NCI-H146 (cell line): ENCODE measurements at regions not wholly inside any gene's neighbourhood (a gene's known extent, or its start where the extent isn't known, plus 50 kb on each side); places are given as distances from the start of the nearest gene placed in this dataset.
"Not testable (repeated sequence)": the region's sequence is repeated elsewhere in the genome, so short reads cannot be mapped to it uniquely, and the experiment has no call there.

Experiments
- DNase-seq: peaks from one replicate; lab custom pipeline; 2025; lab: John Stamatoyannopoulos, UW

DNA sequence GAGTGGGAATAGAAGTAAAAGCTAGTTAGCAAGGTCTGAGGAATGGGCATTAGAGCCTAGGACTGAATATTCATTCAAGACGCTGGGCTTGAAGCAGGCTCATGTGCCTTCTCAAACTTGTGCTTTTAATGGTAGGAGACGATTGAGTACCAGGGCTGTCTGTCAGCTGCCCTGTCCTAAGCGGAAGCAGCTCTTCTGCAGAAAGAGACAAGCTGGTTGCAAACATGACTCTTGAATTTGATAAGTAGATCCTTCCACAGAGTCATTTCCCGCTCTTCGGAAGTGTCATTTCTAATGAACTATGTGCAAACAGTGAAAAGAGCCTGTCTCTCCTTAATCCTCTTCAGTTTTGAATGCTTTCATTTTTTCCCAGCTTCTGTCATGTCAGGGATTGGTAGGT is 176.4 kb downstream of the TFAP2B start:
- DNase-seq = no peak

DNA sequence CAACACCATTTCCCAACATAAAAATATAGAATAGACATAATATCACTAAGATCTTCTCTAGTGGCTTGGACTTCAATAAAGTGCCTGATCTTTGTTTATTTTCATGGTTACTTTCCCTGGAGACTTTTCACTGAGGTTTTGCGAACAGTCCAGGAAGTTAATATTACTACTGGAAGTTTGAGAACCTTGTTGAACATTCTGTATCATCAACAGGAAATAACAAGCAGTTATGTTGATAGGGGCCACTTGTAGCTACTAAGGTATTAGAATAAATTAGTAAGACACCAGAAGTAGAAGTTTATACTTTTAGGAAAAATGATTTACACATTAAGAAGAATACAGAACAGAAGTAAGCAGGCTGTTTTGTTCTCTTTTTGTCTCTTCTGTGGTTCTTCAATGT is 180.2 kb downstream of the TFAP2B start:
- no peak for DNase-seq

DNA sequence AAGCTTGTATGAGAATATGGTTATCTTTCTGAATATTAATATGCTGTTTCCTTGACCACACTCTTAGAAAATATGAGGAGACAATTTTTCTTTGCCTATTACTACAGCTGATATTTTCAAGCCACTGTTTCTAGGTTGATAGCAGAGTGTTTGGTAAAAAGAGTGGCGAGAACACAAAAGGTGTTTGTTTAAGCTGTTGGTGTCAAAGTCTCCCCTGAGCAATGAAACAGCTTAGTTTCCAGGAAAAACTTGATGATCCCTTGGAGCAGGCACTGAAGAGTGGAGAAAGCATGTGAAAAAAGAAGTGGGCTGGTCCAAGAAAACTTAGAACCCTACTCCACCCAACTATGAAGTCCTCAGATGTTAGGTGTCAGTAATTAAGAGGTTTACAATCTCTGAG is 182.7 kb downstream of the TFAP2B start:
- no peak for DNase-seq

DNA sequence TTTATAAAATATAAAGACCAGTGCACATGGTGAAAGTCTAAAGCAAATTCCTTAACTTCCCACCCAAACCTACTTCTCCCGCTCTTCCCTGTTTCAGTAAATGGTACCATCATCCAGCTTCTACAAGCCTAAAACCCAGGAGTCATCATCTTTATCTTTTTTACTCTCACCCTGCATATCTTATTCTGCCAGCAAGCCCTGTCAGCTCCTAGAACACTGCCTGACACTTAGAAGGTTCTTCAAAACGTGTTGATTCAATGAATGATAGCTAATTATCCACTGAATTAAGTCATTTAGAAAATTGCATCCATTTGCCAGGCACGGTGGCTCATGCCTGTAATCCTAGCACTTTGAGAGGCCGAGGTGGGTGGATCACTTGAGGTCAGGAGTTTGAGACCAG is 185.7 kb downstream of the TFAP2B start:
- no peak for DNase-seq

DNA sequence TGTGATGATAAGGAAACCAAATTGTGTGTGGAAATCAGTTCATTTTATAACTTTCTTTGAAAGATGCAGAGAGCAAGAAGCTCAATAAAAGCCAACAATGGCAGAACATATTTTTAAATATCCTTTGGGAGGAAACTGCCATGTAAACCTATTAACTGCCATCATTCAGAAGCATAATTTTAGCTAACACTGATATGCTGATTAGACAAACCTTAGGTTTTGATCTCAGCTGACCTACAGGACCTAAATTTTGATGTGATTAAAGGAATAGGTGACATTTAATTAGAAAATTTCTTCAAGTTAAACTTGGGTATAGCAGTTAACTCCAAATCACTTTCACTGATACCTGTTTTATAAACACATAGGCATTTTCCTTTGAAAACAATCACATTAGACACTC is 187.1 kb downstream of the TFAP2B start:
- DNase-seq = no peak

DNA sequence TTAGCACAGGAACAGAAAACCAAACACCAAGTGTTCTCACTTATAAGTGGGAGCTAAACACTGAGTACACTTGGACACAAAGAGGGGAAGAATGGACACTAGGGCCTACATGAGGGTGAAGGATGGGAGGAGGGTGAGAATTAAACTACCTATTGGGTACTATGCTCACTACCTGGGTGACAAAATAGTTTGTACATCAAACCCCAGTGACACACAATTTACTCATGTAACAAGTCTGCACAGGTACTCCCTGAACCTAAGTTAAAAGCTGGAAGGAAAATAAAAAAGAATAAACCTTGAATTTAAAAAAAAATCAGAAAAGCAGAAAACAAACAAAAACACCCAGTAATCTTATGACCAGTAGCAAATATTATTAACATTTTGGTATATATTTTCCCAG is 188.6 kb downstream of the TFAP2B start:
- DNase-seq = no peak

DNA sequence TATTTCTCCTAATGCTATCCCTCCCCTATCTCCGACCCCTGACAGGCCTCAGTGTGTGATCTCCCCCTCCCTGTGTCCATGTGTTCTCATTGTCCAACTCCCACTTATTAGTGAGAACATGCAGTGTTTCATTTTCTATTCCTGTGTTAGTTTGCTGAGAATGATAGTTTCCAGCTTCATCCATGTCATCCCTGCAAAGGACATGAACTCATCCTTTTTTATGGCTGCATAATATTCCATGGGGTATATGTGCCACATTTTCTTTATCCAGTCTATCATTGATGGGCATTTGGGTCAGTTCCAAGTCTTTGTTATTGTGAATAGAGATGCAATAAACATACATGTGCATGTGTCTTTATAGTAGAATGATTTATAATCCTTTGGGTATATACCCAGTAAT is 190.0 kb downstream of the TFAP2B start:
- not testable (repeated sequence) for DNase-seq

DNA sequence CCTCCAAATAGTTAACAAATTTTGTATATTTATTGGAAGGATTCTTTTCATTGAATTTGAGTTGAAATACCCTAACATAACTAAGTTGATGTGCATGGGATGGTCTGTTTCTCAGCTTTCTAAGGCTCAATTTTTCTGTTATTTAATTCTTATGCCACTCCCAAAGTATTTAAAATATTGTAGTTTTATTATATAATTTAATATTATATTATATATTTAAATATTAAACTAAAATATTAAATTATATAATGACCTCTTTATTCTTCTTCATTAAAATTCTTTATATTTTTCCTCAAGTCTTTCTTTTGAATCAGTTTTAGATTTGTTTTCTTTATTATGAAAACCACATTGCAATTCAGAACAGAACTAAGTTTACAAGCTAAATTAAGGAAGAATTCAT is 194.7 kb downstream of the TFAP2B start:
- DNase-seq = no peak

DNA sequence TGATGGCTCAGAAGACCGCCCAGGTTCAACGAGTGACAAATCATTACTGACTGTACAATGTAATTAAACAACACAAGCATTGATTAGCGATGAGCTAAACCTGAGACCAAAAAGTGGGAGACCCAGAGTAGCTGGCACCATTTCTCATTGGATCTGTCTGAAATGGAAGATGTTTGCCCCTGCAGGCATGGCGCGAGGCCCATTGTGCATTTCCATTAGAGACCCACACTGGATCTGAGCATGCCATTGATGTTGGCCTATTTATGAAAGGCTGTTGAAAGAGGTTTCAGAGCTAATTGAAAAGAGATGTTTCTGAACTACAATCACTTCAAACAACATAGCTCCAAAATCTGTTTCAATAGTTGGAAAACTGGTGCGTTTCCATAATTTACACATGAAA is 196.7 kb downstream of the TFAP2B start:
- DNase-seq = no peak

DNA sequence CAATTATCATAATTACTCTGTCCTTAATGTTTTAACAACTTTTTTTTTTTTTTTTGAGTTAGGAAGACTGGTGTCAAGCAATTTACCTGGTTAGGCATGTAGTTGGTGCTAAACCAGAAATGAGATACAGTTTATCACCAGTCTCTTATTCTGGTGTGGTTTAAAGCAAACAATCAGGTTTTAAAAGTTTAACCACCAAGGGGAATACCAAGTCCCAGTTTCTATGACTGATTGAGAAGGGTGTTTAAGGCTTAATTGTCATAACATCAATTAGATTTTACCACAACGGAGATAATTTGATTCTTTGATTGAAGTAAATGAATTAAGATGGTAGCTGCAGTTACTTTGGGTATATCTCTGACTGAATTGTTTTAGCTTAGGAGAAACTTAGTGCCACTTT is 197.8 kb downstream of the TFAP2B start:
- DNase-seq = no peak

DNA sequence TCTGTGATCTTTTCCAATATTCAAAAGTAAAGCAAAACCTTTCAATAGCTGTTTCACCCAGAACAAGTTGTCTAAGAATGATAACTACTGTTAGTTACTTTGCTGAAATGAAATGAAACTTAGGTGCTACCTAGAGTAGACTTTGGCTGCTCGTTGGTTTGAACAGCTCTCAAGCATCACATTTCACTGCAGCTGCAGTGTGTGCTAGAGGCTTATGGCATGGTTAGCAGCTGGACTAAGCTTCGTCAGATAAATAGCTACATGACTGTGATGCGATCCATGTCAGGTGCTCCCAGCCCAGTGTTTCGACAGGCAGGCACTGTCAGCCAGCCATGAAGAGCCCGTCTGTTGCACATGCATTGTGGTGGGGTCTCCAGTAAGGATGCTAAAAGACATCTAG is 201.1 kb downstream of the TFAP2B start:
- DNase-seq = no peak

DNA sequence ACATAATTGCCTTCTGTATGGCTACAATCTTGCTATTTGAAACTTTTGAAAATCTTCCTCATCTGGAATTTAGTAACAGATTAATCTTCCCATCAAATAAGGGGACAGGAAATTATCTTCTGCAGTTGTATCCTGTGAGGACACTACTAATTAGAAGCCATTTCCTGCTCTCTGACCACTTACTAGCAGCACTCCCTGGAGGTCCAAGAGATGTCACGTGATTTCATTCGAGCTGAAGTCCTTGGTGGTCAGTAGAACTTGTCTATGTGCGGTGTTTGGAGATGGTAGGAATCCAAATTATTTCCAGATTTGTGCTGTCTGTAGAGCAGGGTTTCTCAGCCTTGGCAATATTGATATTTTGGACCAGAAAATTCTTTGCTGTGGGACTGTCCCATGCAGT is 202.5 kb downstream of the TFAP2B start:
- no peak for DNase-seq

DNA sequence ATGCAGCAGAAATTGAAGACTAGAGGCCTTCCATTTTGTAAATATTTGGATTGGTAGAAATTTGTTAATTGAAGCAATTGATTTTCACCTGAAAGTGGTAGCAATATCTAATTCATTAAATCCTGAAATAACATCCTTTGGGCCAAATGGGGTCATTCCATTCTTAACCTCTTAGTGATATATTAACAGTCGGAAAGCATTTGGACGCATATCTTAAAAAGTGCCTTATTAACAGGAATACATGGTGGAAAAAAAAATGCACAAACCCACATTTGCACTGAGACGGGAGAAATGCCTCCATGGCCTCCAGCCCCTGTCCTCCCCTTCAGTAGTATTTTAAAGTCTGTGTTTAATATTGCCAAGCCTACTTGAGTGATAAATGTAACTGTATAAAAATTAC is 205.5 kb downstream of the TFAP2B start:
- no peak for DNase-seq

DNA sequence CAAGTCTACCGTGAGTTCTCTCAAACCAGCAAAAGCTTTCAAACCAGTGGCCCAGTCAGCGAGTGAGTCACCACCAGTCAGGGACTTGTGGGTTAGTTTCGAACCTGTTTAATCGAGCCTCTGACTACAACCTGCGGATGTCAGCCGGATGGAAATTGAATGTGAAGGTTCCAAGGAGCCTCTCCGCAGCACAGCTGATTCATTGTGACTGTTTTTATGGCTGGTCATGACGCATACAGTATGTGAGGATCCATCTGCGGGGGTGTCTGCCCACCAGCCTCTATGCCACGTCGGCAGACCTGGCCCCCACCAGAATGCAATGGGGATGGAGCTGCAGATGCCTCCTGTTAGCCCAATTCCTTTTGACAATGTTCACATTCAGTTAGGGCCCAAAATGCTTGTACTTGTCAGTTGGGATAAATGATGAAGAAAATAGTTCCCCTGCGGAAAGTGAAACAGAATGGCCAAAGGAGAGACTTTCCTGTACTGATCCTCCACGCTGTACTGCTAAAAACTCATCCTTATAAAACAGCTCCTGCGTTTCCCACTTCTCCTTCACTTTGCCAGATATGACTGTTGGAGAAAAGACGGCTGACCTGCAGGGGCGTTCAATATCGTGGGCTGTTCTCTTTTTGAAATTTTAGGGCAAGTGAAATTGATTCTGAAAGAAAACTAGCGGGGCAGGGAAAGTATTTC is 206.6 kb downstream of the TFAP2B start:
- DNase-seq = no peak

DNA sequence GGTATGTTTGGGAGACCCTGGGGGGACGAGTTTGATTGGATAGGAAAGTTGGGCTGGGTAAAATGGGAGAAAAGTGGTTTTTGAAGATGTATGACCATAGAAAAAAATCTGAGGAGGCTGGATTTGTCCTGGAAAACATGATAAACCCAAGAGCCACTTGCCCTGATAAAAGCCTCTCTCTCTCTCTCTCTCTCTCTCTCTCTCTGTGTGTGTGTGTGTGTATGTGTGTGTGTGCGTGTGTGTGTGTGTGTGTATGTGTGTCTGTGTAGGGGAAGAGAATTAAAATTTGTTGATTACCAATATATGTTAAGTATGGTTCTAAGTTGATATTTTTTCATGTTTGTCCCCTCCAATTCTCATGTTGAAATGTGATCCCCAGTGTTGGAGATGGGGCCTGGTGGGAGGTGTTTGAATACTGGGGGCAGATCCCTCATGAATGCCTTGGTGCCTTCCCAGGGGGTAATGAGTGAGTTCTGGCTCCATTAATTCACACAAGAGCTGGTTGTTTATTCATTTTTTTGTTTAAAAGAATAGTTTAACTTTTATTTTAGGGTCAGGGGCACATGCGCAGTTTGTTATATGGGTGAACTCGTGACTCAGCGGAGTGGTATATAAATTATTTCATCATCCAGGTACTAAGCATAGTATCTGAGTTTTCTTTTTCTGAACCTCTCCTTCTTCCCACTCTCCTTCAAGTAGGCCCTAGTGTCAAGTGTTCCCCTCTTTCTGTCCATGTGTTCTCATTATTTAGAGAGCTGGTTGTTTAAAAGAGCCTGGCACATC is 208.8 kb downstream of the TFAP2B start:
- DNase-seq = no peak

DNA sequence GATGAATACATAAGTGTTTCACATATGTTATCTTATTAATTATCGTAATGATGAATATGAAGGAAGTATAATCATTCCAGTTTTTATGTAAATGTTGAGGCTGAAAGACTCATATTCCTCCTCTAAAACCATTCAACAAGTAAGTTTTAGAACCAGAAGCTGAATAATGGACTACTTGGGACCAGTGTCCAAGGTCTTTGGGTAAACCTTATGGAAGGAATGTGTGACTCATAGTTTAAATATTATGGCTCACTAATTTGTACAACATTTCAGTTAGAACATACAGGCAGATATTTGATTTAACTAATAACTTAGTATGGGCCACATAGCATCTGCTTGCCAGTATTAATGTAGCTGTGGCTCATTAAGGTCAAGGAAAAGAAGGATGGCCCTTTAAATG is 209.6 kb downstream of the TFAP2B start:
- no peak for DNase-seq

DNA sequence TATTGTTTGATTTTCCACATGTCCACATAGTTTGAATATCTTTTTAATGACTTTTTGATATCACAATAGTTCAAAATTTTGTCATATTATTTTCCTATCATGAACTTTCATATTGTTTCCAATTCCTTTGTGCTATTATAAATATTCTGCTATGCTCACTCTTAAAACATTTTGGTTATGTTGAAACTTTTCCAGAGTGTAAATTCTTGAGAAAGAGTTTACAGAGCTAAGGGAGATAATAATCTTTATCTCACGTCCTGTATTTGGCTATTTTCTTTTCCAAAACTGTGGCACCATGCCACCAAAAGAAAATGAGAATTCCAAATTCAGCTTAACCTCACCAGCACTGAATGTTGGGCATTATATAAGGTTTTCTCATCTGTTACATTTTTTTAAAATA is 210.9 kb downstream of the TFAP2B start:
- DNase-seq = no peak

DNA sequence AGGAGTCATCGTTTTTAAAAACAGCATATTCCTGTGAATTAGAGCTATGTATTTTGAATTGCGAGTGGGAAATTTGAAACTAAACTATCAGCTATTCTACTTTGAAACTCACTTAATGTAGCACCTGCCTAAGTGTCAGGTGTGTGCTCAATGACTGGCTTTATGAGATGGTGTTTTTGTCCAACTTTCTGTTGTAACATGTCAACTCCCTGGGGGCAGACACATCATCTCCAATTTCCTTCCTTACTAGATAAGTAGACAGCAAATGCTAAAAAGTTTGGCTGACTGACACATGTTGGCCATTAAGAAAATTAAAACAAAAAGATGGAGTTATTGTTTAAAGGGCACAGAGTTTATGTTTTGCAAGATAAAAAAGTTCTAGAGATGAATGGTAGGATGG is 226.9 kb downstream of the TFAP2B start:
- DNase-seq = no peak

DNA sequence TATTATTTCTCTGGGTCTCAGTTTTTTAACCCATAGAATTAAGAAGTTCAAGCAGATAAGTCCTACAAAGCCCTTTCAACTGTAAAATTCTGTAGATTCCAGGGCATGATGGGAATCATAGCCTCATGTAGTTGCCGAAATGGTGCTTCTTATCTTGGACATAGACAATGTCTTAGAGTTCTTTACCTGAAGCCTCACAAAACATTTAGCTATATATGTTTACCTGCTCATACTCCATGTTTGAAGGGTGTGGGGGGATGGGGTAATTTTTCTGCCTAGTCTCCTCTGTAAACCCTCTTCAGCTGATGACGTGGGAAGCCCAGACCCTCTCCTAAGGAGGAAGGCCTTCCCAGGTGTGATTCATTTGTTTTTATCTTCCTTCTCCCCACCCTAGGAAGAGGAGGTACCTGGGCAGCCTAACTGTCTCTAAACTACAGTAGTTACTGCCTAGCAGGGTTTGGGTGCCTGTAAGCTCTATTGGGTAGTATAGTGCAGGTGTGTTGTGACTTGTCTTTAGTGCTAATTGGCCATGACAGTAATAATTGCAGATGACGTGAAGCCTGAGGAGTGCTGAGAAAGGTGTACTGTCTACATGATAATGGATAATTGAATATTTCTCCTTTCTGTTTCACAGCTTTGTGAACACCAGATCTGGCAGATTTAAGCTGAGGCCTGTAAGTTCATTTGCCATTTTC is 230.8 kb downstream of the TFAP2B start:
- DNase-seq = no peak

DNA sequence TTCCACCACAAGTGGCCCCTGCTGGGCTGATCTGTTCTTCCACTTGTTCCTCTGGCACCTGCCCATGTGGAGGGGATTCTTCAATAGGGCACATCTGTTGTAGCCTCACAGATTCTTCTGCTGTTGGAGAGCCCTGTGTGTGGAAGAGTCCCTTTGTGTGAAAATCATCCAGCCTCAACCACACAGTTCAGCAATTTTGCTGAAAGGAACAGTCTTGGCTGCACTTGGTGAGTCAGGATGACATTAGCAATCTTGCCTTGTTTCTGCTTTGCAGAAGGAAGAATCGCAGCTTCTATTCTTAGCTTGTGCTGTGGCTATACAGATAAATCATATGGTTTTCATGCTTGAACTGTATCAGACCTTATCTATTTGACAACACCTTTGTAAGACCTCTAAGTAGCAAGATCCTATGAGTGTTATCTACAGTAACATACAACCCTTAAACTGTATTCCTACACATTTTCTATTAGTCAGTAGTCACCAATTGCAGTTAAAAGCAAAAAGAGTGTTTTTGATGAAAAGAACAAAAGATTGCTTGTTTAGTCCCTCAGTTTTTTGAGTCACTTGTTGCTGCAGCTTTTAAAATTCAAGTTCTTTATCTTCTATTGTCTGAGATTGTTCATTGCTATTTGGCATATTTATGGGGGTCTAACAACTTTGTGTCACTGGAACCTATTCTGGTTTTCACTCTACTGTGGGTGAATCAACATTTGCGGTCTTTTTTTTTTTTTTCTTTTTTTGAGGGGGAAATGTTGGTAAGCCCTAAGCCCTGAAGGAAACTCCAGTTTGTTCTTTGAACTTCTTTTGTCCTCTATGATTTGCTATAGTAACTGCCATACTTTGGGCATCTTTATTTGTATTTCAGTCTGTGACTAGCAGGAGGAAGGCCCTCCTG is 231.6 kb downstream of the TFAP2B start:
- no peak for DNase-seq

DNA sequence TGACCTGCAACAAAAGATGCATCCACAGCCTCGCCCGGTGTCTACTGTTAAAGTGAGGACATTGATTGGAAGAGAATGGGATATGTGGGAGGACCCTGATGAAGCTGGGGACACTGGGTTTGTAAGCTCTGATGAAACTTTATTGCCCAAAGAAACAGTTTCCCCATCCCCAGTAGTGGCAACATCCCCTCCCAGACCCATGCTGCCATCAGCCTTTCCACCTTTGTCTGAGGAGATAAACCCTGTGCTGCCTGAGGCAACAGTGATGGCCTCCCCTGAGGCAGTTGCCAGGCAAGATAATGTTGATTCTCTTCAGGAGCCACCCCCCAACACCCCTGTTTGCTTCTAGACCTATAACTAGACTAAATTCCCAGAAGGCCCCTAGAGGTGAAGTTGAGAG is 234.0 kb downstream of the TFAP2B start:
- not testable (repeated sequence) for DNase-seq

DNA sequence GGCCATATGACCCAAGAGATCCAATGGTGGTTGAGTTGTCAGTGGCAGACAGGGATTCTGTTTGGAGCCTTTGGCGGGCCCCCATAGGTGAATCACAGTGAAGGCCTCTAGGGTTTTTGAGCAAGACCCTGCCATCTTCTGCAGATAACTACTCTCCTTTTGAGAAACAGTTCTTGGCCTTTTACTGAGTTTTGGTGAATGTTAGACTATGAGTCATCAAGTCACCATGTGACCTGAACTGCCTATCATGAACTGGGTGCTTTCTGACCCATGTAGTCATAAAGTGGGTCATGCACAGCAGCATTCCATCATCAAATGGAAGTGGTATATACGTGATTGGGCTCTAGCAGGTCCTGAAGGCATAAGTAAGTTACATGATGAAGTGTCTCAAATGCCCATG is 236.6 kb downstream of the TFAP2B start:
- not testable (repeated sequence) for DNase-seq
